ENCODE measurements at regions not wholly inside any gene's neighbourhood (a gene's known extent, or its start where the extent isn't known, plus 50 kb on each side); places are given as distances from the start of the nearest gene placed in this dataset.

GRCh38 chr5:169417676-169418075 lies 116.7 kb upstream of the SLIT3 start:
- TF ChIP-seq EZH2phosphoT487 (IDR thresholded peaks at IDR 0.05; ENCODE audit: low read depth, severe bottlenecking, unreplicated experiment) (no peak), CTCF (IDR thresholded peaks at IDR 0.05; ENCODE audit: poor library complexity) (no peak), EZH2 (IDR thresholded peaks at IDR 0.05; ENCODE audit: borderline replicate concordance) (no peak)
- Histone ChIP-seq H3K27me3 (no peaks in the 10 kb centered on the region), H3K9me2 (replicated peaks; ENCODE audit: insufficient read depth) (no peaks in the 10 kb centered on the region), H3K4me3 (no peak overlapping the region), H3K27ac (no peak overlapping the region), H3K4me1 (ENCODE audit: insufficient read depth) (no peaks in the 10 kb centered on the region), H3K9me3 (ENCODE audit: low read depth) (no peaks in the 10 kb centered on the region), H4K20me1 (ENCODE audit: insufficient read depth, poor library complexity, severe bottlenecking) (no peaks in the 10 kb centered on the region), H2AFZ (no peak overlapping the region), H3K79me2 (no peaks in the 10 kb centered on the region), H3K36me3 (replicated peaks; ENCODE audit: insufficient read depth, low read depth) (no peaks in the 10 kb centered on the region), H3K4me2 (no peak overlapping the region)
- WGBS (ENCODE audit: low lambda C conversion rate, missing lambda C conversion rate), result 93% methylated on average over 4 of the region's 4 CpGs
- DNase-seq (ENCODE audit: low spot score), result no peak

GRCh38 chr5:169416583-169417196 lies 115.8 kb upstream of the SLIT3 start:
- no peaks in the 10 kb centered on the region for H3K9me3 ChIP-seq (ENCODE audit: low read depth)
- no peaks in the 10 kb centered on the region for H3K27me3 ChIP-seq
- peak; percentile 21 for DNase-seq (ENCODE audit: low spot score)
- no peaks in the 10 kb centered on the region for H3K4me1 ChIP-seq (ENCODE audit: insufficient read depth)
- H3K9me2 ChIP-seq (replicated peaks; ENCODE audit: insufficient read depth), result no peaks in the 10 kb centered on the region
- H4K20me1 ChIP-seq (ENCODE audit: insufficient read depth, poor library complexity, severe bottlenecking), result no peaks in the 10 kb centered on the region
- H3K27ac ChIP-seq, result no peak overlapping the region
- no peak overlapping the region for H3K4me3 ChIP-seq
- no peak overlapping the region for H2AFZ ChIP-seq
- no peak overlapping the region for H3K4me2 ChIP-seq
- H3K36me3 ChIP-seq (replicated peaks; ENCODE audit: insufficient read depth, low read depth), result no peaks in the 10 kb centered on the region
- 63% methylated on average over 15 of the region's 15 CpGs for WGBS (ENCODE audit: low lambda C conversion rate, missing lambda C conversion rate)
- no peaks in the 10 kb centered on the region for H3K79me2 ChIP-seq
- no peak for TF ChIP-seq CTCF (IDR thresholded peaks at IDR 0.05; ENCODE audit: poor library complexity)
- TF ChIP-seq EZH2 (IDR thresholded peaks at IDR 0.05; ENCODE audit: borderline replicate concordance), result no peak
- no peak for TF ChIP-seq EZH2phosphoT487 (IDR thresholded peaks at IDR 0.05; ENCODE audit: low read depth, severe bottlenecking, unreplicated experiment)

- H3K4me3 ChIP-seq, result no peak overlapping the region
- H3K27me3 ChIP-seq, result no peaks in the 10 kb centered on the region
- no peaks in the 10 kb centered on the region for H3K9me2 ChIP-seq (replicated peaks; ENCODE audit: insufficient read depth)
- TF ChIP-seq EZH2phosphoT487 (IDR thresholded peaks at IDR 0.05; ENCODE audit: low read depth, severe bottlenecking, unreplicated experiment) (no peak), EZH2 (IDR thresholded peaks at IDR 0.05; ENCODE audit: borderline replicate concordance) (no peak), CTCF (IDR thresholded peaks at IDR 0.05; ENCODE audit: poor library complexity) (no peak)
- H3K79me2 ChIP-seq, result no peaks in the 10 kb centered on the region
- H3K9me3 ChIP-seq (ENCODE audit: low read depth), result no peaks in the 10 kb centered on the region
- no peaks in the 10 kb centered on the region for H4K20me1 ChIP-seq (ENCODE audit: insufficient read depth, poor library complexity, severe bottlenecking)
- no peak overlapping the region for H3K27ac ChIP-seq
- no peaks in the 10 kb centered on the region for H3K4me1 ChIP-seq (ENCODE audit: insufficient read depth)
- DNase-seq (ENCODE audit: low spot score), result no peak
- WGBS (ENCODE audit: low lambda C conversion rate, missing lambda C conversion rate), result 77% methylated on average over 5 of the region's 5 CpGs
- no peaks in the 10 kb centered on the region for H3K36me3 ChIP-seq (replicated peaks; ENCODE audit: insufficient read depth, low read depth)
- no peak overlapping the region for H2AFZ ChIP-seq
- no peak overlapping the region for H3K4me2 ChIP-seq
These were observed 115.0 kb upstream of the SLIT3 start for GRCh38 chr5:169415948-169416347.
